GM23338 (cell line): ENCODE measurements at regions not wholly inside any gene's neighbourhood (a gene's known extent, or its start where the extent isn't known, plus 50 kb on each side); places are given as distances from the start of the nearest gene placed in this dataset.

ENCODE experiments used
- EZH2 ChIP-seq: fragments of 200-600 bp; sonication (generic); IDR thresholded peaks from one replicate; pipeline ENCODE4 v1.8.0; 2017; ENCODE audit warnings: antibody characterized with exemption, mild to moderate bottlenecking, low read depth; ENCODE audit not compliant: unreplicated experiment
- EZH2phosphoT487 ChIP-seq: fragments of 200-600 bp; sonication (generic); IDR thresholded peaks from one replicate; pipeline ENCODE4 v1.8.1; 2018; ENCODE audit warnings: antibody characterized with exemption; ENCODE audit not compliant: unreplicated experiment
- TF ChIP-seq, protein P1 (sequence below), 2 experiments: fragments of 200-600 bp in 1 of 2; sonication (generic) in 1 of 2; conservative IDR thresholded peaks; 2 replicates each; pipeline versions ENCODE4 v1.5.1 to v1.6.1; 2016 to 2017; ENCODE audit warnings: antibody characterized with exemption in 2 of 2, low read depth in 2 of 2, mild to moderate bottlenecking in 2 of 2, moderate library complexity in 1 of 2

DNA sequence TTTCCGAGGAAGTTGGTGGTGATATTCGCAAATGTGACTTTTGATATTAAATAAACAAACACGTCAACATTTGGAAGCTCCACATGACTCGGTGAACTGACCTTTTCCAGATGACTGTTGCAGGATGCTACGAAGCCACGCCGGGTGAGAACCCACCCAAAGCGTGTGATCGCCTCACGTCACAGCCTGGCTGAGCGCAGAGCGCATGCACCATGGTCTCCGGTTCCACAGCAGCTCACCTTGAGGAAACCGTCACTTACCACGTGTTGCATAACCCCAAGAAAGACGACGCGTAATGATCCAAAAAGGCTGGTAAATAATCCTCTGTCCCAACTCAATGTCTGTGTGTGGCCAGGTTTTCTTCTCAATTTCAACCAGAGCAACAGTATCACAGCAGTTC lies 64.5 kb upstream of the CTDP1 start:
- TF ChIP-seq, protein P1, sequence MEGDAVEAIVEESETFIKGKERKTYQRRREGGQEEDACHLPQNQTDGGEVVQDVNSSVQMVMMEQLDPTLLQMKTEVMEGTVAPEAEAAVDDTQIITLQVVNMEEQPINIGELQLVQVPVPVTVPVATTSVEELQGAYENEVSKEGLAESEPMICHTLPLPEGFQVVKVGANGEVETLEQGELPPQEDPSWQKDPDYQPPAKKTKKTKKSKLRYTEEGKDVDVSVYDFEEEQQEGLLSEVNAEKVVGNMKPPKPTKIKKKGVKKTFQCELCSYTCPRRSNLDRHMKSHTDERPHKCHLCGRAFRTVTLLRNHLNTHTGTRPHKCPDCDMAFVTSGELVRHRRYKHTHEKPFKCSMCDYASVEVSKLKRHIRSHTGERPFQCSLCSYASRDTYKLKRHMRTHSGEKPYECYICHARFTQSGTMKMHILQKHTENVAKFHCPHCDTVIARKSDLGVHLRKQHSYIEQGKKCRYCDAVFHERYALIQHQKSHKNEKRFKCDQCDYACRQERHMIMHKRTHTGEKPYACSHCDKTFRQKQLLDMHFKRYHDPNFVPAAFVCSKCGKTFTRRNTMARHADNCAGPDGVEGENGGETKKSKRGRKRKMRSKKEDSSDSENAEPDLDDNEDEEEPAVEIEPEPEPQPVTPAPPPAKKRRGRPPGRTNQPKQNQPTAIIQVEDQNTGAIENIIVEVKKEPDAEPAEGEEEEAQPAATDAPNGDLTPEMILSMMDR (conservative IDR thresholded peaks at IDR 0.05; ENCODE audit: low read depth in 2 of 2) = no peak
- TF ChIP-seq EZH2 = no peak
- no peak for TF ChIP-seq EZH2phosphoT487
